ENCODE measurements at regions not wholly inside any gene's neighbourhood (a gene's known extent, or its start where the extent isn't known, plus 50 kb on each side); places are given as distances from the start of the nearest gene placed in this dataset.

DNA sequence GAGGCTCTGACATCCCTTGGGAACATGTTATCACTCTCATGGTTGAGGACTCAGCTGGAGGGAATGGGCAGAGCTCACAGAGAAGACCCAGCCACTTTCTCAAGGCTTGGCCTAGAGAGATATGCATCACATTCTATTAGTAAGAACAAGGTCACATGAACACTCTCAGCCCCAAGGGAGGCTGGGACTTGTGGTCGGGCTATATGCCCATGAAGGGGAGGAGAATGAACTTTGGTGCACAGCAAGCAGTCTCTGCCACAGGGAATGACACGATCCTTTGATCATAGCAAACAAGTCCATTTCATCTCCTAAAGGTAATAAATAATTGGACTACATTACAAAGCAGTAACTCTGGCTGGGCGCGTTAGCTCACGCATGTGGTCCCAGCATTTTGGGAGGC is 105.7 kb downstream of the SYF2 start:
- no peak for TF ChIP-seq POLR2A (IDR thresholded peaks at IDR 0.05; ENCODE audit: low read depth, low read length)
- TF ChIP-seq POLR2AphosphoS5 (IDR thresholded peaks at IDR 0.05; ENCODE audit: low read depth, low read length) = no peak
- TF ChIP-seq SPI1 (IDR thresholded peaks at IDR 0.05; ENCODE audit: low read depth, low read length) = no peak
- no peak for TF ChIP-seq TAF1 (IDR thresholded peaks at IDR 0.05; ENCODE audit: low read depth, low read length)
